ENCODE measurements at regions not wholly inside any gene's neighbourhood (a gene's known extent, or its start where the extent isn't known, plus 50 kb on each side); places are given as distances from the start of the nearest gene placed in this dataset.

GRCh38 chr2:57453945-57454344, 592.7 kb upstream of the VRK2 start:
- Histone ChIP-seq H3K9me2 (replicated peaks; ENCODE audit: insufficient read depth, low read length) (no peaks in the 10 kb centered on the region), H3K4me3 (ENCODE audit: low read length) (no peak overlapping the region), H3F3A (ENCODE audit: insufficient read depth, low read length) (no peaks in the 10 kb centered on the region), H4K20me1 (ENCODE audit: insufficient read depth, low read length) (no peaks in the 10 kb centered on the region), H3K4me2 (ENCODE audit: low read depth, low read length) (no peak overlapping the region), H3K27ac (ENCODE audit: low read length) (no peak overlapping the region), H3K36me3 (replicated peaks; ENCODE audit: insufficient read depth, low read length) (no peaks in the 10 kb centered on the region), H2AFZ (ENCODE audit: low read length) (no peak overlapping the region), H3K27me3 (replicated peaks; ENCODE audit: insufficient read depth, low read length) (no peaks in the 10 kb centered on the region), H3K9me3 (replicated peaks; ENCODE audit: insufficient read depth, low read length) (no peaks in the 10 kb centered on the region), H3K4me1 (ENCODE audit: low read length) (no peaks in the 10 kb centered on the region), H3K79me2 (ENCODE audit: low read length) (no peaks in the 10 kb centered on the region), H3K9ac (ENCODE audit: low read length) (no peak overlapping the region)
- TF ChIP-seq EZH2phosphoT487 (IDR thresholded peaks at IDR 0.05; ENCODE audit: low read length) (no peak), CTCF (IDR thresholded peaks at IDR 0.05; ENCODE audit: low read length) (no peak), EZH2 (optimal IDR thresholded peaks at IDR 0.05; ENCODE audit: low read depth, low read length) (no peak)
- no peak for DNase-seq

DNA sequence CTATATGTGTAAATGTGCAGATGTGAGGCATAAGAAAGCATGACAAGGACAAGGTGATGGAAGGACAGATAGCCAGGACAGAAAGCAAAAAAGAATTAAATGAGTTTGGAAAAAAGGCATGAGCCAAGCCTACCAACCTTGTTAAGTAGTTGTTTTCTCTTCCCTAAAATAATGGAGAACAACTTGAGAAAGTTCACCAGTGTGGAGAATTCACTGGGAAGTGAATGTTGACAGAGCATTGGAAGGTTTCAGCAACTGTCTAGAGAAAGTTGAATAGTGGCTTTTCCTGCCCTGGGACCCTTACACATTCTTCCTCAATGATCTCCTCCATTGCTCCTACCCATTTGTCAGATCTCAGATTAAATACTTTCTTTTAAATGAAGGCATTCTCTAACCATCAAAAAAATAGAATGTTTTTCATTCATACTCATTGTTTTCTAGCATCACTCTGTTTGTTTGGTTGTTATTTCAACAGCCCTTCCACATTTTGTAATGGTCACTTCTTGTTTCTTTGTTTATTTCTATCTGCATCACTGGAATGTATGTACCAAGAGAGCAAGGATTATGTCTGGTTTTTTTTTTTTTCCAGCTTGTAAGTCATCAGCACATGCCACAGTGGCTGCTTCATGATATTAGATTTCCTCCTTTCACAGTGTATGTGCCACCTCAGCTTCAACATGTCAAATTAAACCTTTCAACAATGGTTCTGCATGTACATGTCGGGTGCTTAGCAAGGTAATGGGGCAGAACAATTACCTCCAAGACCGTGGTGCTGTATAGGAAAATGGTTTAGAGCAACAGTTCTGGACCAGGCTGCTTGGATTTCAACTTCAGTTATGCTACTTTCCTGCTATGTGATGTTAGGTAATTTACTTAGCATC, 586.0 kb upstream of the VRK2 start:
- no peaks in the 10 kb centered on the region for H3K9me2 ChIP-seq (replicated peaks; ENCODE audit: insufficient read depth, low read length)
- H3F3A ChIP-seq (ENCODE audit: insufficient read depth, low read length): no peaks in the 10 kb centered on the region
- no peak overlapping the region for H3K9ac ChIP-seq (ENCODE audit: low read length)
- H3K4me1 ChIP-seq (ENCODE audit: low read length): no peaks in the 10 kb centered on the region
- H3K79me2 ChIP-seq (ENCODE audit: low read length): no peaks in the 10 kb centered on the region
- H3K27me3 ChIP-seq (replicated peaks; ENCODE audit: insufficient read depth, low read length): no peaks in the 10 kb centered on the region
- H3K36me3 ChIP-seq (replicated peaks; ENCODE audit: insufficient read depth, low read length): no peaks in the 10 kb centered on the region
- no peak for DNase-seq
- TF ChIP-seq EZH2 (optimal IDR thresholded peaks at IDR 0.05; ENCODE audit: low read depth, low read length): no peak
- TF ChIP-seq EZH2phosphoT487 (IDR thresholded peaks at IDR 0.05; ENCODE audit: low read length): no peak
- no peak for TF ChIP-seq CTCF (IDR thresholded peaks at IDR 0.05; ENCODE audit: low read length)
- no peaks in the 10 kb centered on the region for H3K9me3 ChIP-seq (replicated peaks; ENCODE audit: insufficient read depth, low read length)
- no peak overlapping the region for H3K4me2 ChIP-seq (ENCODE audit: low read depth, low read length)
- no peak overlapping the region for H3K27ac ChIP-seq (ENCODE audit: low read length)
- no peak overlapping the region for H2AFZ ChIP-seq (ENCODE audit: low read length)
- no peak overlapping the region for H3K4me3 ChIP-seq (ENCODE audit: low read length)
- H4K20me1 ChIP-seq (ENCODE audit: insufficient read depth, low read length): no peaks in the 10 kb centered on the region

DNA sequence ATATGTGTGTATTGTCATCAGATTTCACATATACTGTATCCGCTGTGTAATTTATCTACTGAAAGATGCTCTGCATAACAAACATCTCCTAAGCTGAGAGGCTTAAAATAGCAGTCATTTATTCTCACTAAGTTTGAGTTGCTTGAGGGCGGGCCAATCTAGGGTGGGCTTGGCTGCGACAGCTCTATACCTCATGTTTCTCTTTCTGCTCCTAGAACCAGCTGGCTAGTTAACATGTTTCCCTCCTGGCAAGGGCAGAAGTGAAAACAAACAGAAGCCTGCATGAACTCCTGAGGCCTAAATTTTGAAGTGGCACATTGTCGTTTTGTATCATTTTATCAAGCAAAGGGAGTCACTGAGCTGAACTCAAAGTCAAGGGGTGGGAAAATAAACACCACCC, 585.0 kb upstream of the VRK2 start:
- no peaks in the 10 kb centered on the region for H3K27me3 ChIP-seq (replicated peaks; ENCODE audit: insufficient read depth, low read length)
- H3F3A ChIP-seq (ENCODE audit: insufficient read depth, low read length): no peaks in the 10 kb centered on the region
- H3K79me2 ChIP-seq (ENCODE audit: low read length): no peaks in the 10 kb centered on the region
- no peaks in the 10 kb centered on the region for H3K4me1 ChIP-seq (ENCODE audit: low read length)
- no peaks in the 10 kb centered on the region for H3K36me3 ChIP-seq (replicated peaks; ENCODE audit: insufficient read depth, low read length)
- TF ChIP-seq EZH2 (optimal IDR thresholded peaks at IDR 0.05; ENCODE audit: low read depth, low read length) (no peak), EZH2phosphoT487 (IDR thresholded peaks at IDR 0.05; ENCODE audit: low read length) (no peak), CTCF (IDR thresholded peaks at IDR 0.05; ENCODE audit: low read length) (no peak)
- H2AFZ ChIP-seq (ENCODE audit: low read length): no peak overlapping the region
- no peak overlapping the region for H3K4me3 ChIP-seq (ENCODE audit: low read length)
- H3K9ac ChIP-seq (ENCODE audit: low read length): no peak overlapping the region
- DNase-seq: no peak
- no peaks in the 10 kb centered on the region for H3K9me3 ChIP-seq (replicated peaks; ENCODE audit: insufficient read depth, low read length)
- no peaks in the 10 kb centered on the region for H3K9me2 ChIP-seq (replicated peaks; ENCODE audit: insufficient read depth, low read length)
- H3K4me2 ChIP-seq (ENCODE audit: low read depth, low read length): no peak overlapping the region
- no peaks in the 10 kb centered on the region for H4K20me1 ChIP-seq (ENCODE audit: insufficient read depth, low read length)
- H3K27ac ChIP-seq (ENCODE audit: low read length): no peak overlapping the region
